ENCODE measurements at regions not wholly inside any gene's neighbourhood (a gene's known extent, or its start where the extent isn't known, plus 50 kb on each side); places are given as distances from the start of the nearest gene placed in this dataset.

- Histone ChIP-seq H3K4me3 (ENCODE audit: low read depth, low read length) (no peak overlapping the region), H3K27me3 (ENCODE audit: insufficient read depth, low read depth, severe bottlenecking) (no peaks in the 10 kb centered on the region), H3K36me3 (no peaks in the 10 kb centered on the region), H3K27ac (no peak overlapping the region), H3K9me3 (ENCODE audit: severe bottlenecking) (no peaks in the 10 kb centered on the region)
- TF ChIP-seq CTCF (IDR thresholded peaks at IDR 0.05; ENCODE audit: low read depth, low read length), result no peak
- DNase-seq, result no peak
Measured at GRCh38 chr13:54657588-54657987, 1629.0 kb downstream of the OLFM4 start.

GRCh38 chr13:54658771-54659170 is 1630.2 kb downstream of the OLFM4 start:
- no peak for TF ChIP-seq CTCF (IDR thresholded peaks at IDR 0.05; ENCODE audit: low read depth, low read length)
- Histone ChIP-seq H3K27me3 (ENCODE audit: insufficient read depth, low read depth, severe bottlenecking) (no peaks in the 10 kb centered on the region), H3K36me3 (no peaks in the 10 kb centered on the region), H3K9me3 (ENCODE audit: severe bottlenecking) (no peaks in the 10 kb centered on the region), H3K4me3 (ENCODE audit: low read depth, low read length) (no peak overlapping the region), H3K27ac (no peak overlapping the region)
- no peak for DNase-seq

GRCh38 chr13:54660277-54660676 is 1631.7 kb downstream of the OLFM4 start:
- no peak for TF ChIP-seq CTCF (IDR thresholded peaks at IDR 0.05; ENCODE audit: low read depth, low read length)
- Histone ChIP-seq H3K27me3 (ENCODE audit: insufficient read depth, low read depth, severe bottlenecking) (no peaks in the 10 kb centered on the region), H3K9me3 (ENCODE audit: severe bottlenecking) (no peaks in the 10 kb centered on the region), H3K27ac (no peak overlapping the region), H3K36me3 (no peaks in the 10 kb centered on the region), H3K4me3 (ENCODE audit: low read depth, low read length) (no peak overlapping the region)
- no peak for DNase-seq

GRCh38 chr13:54676526-54677113 is 1648.0 kb downstream of the OLFM4 start:
- no peak overlapping the region for H3K4me3 ChIP-seq (ENCODE audit: low read depth, low read length)
- no peaks in the 10 kb centered on the region for H3K27me3 ChIP-seq (ENCODE audit: insufficient read depth, low read depth, severe bottlenecking)
- H3K27ac ChIP-seq, result no peak overlapping the region
- H3K9me3 ChIP-seq (ENCODE audit: severe bottlenecking), result no peaks in the 10 kb centered on the region
- no peaks in the 10 kb centered on the region for H3K36me3 ChIP-seq
- DNase-seq, result no peak
- TF ChIP-seq CTCF (IDR thresholded peaks at IDR 0.05; ENCODE audit: low read depth, low read length), result no peak

GRCh38 chr13:54682184-54682583 is 1653.6 kb downstream of the OLFM4 start:
- no peak overlapping the region for H3K4me3 ChIP-seq (ENCODE audit: low read depth, low read length)
- no peaks in the 10 kb centered on the region for H3K27me3 ChIP-seq (ENCODE audit: insufficient read depth, low read depth, severe bottlenecking)

More at GRCh38 chr13:54682184-54682583, 1653.6 kb downstream of the OLFM4 start:
- Histone ChIP-seq H3K27ac (no peak overlapping the region), H3K9me3 (ENCODE audit: severe bottlenecking) (no peaks in the 10 kb centered on the region), H3K36me3 (no peaks in the 10 kb centered on the region)
- no peak for DNase-seq
- TF ChIP-seq CTCF (IDR thresholded peaks at IDR 0.05; ENCODE audit: low read depth, low read length), result no peak
